ENCODE measurements at regions not wholly inside any gene's neighbourhood (a gene's known extent, or its start where the extent isn't known, plus 50 kb on each side); places are given as distances from the start of the nearest gene placed in this dataset.

GRCh38 chr7:81272176-81272575 lies 353.3 kb upstream of the SEMA3C start:
- TF ChIP-seq CTCF (IDR thresholded peaks at IDR 0.05; ENCODE audit: low read depth, low read length) (no peak), POLR2A (IDR thresholded peaks at IDR 0.05; ENCODE audit: extremely low read depth, insufficient read length) (no peak)
